Neutrophil (primary cell): ENCODE measurements at regions not wholly inside any gene's neighbourhood (a gene's known extent, or its start where the extent isn't known, plus 50 kb on each side); places are given as distances from the start of the nearest gene placed in this dataset.

Experiments
- H3K27ac ChIP-seq: fragments of 200-600 bp; sonication (generic); 2 replicates; pipeline ENCODE4 v1.5.1; 2016; ENCODE audit warnings: mild to moderate bottlenecking, moderate library complexity
- H3K27me3 ChIP-seq: fragments of 200-600 bp; sonication (generic); 2 replicates; pipeline ENCODE4 v1.6.0; 2016; ENCODE audit warnings: mild to moderate bottlenecking
- H3K36me3 ChIP-seq: fragments of 200-600 bp; sonication (generic); 2 replicates; pipeline ENCODE4 v1.5.1; 2017
- H3K4me1 ChIP-seq, 2 experiments: fragments of 200-600 bp in 1 of 2; sonication (generic) in 1 of 2; 1 replicate in 1 of 2; 2 replicates in 1 of 2; pipeline versions ENCODE4 v1.5.1 to v1.6.1; 2013 to 2016; ENCODE audit warnings: low read depth in 1 of 2, low read length in 1 of 2, mild to moderate bottlenecking in 1 of 2, moderate library complexity in 1 of 2; ENCODE audit not compliant: control insufficient read depth in 1 of 2, insufficient read depth in 1 of 2
- H3K4me3 ChIP-seq, 2 experiments: fragments of 200-600 bp in 1 of 2; sonication (generic) in 1 of 2; 1 replicate in 1 of 2; 2 replicates in 1 of 2; pipeline ENCODE4 v1.5.1; 2013 to 2016; ENCODE audit warnings: low read depth in 1 of 2, low read length in 1 of 2, mild to moderate bottlenecking in 1 of 2, moderate library complexity in 1 of 2
- H3K9me3 ChIP-seq: fragments of 200-600 bp; sonication (generic); 2 replicates; pipeline ENCODE4 v1.5.1; 2016
- CTCF ChIP-seq: fragments of 200-600 bp; sonication (generic); IDR thresholded peaks from 2 replicates; pipeline ENCODE4 v1.5.1; 2016; ENCODE audit warnings: antibody characterized with exemption

- H3K27me3 ChIP-seq: peaks cover 20% of the 10 kb centered on the region
- no peaks in the 10 kb centered on the region for H3K36me3 ChIP-seq
- no peak for TF ChIP-seq CTCF
- no peaks in the 10 kb centered on the region for H3K4me1 ChIP-seq
- no peak overlapping the region for H3K4me3 ChIP-seq
- no peaks in the 10 kb centered on the region for H3K9me3 ChIP-seq
- H3K27ac ChIP-seq: no peak overlapping the region
Measured at GRCh38 chr10:69697006-69697405, 67.0 kb downstream of the FAM241B start.

DNA sequence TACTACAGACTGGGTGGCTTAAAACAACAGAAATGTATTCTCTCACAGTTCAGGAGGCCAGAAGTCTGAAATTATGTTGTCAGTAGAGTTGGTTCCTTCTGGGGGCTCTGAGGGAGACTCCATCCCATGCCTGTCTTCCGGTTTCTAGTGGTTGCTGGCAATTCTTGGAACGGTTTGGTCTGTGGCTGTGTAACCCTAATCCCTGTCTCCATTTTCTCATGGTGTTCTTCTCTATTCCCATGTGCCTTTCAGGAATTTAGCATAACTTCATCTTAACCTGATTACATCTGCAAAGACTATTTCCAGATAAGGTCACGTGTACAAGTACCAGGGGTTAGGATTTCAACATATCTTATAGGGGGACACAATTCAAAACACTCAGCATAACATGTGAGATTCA is 73.2 kb downstream of the FAM241B start:
- H3K36me3 ChIP-seq: no peaks in the 10 kb centered on the region
- no peak for TF ChIP-seq CTCF
- peak overlapping the region; percentile 56 for H3K27ac ChIP-seq
- H3K4me1 ChIP-seq: no peaks in the 10 kb centered on the region
- H3K9me3 ChIP-seq: no peaks in the 10 kb centered on the region
- no peak overlapping the region for H3K4me3 ChIP-seq
- peaks cover 21% of the 10 kb centered on the region for H3K27me3 ChIP-seq

- Histone ChIP-seq H3K4me3 (no peak overlapping the region), H3K9me3 (no peaks in the 10 kb centered on the region), H3K4me1 (no peaks in the 10 kb centered on the region), H3K27me3 (peaks cover 16% of the 10 kb centered on the region), H3K36me3 (no peaks in the 10 kb centered on the region), H3K27ac (peak overlapping the region; percentile 56)
- TF ChIP-seq CTCF: no peak
Measured at GRCh38 chr10:69703766-69704630, 74.0 kb downstream of the FAM241B start.

GRCh38 chr10:69709366-69709941 is 79.4 kb downstream of the FAM241B start:
- Histone ChIP-seq H3K4me1 (no peaks in the 10 kb centered on the region), H3K36me3 (no peaks in the 10 kb centered on the region), H3K27ac (no peak overlapping the region), H3K27me3 (peaks cover 4% of the 10 kb centered on the region), H3K9me3 (no peaks in the 10 kb centered on the region), H3K4me3 (no peak overlapping the region)
- no peak for TF ChIP-seq CTCF

- H3K27me3 ChIP-seq: peaks cover 4% of the 10 kb centered on the region
- H3K36me3 ChIP-seq: no peaks in the 10 kb centered on the region
- TF ChIP-seq CTCF: no peak
- H3K4me1 ChIP-seq: no peaks in the 10 kb centered on the region
- no peaks in the 10 kb centered on the region for H3K9me3 ChIP-seq
- no peak overlapping the region for H3K4me3 ChIP-seq
- H3K27ac ChIP-seq: no peak overlapping the region
Measured at GRCh38 chr10:69710008-69710888, 80.2 kb downstream of the FAM241B start.
